GM12874 (cell line): ENCODE measurements at regions not wholly inside any gene's neighbourhood (a gene's known extent, or its start where the extent isn't known, plus 50 kb on each side); places are given as distances from the start of the nearest gene placed in this dataset.

Source experiments
- TF ChIP-seq, protein P1 (sequence below): IDR thresholded peaks from 2 replicates; pipeline ENCODE4 v1.5.1; 2011; ENCODE audit warnings: low read depth, mild to moderate bottlenecking, control low read depth, low read length, moderate library complexity; ENCODE audit not compliant: insufficient read depth

GRCh38 chr1:96002201-96002600 is 719.4 kb upstream of the PTBP2 start:
- TF ChIP-seq, protein P1, sequence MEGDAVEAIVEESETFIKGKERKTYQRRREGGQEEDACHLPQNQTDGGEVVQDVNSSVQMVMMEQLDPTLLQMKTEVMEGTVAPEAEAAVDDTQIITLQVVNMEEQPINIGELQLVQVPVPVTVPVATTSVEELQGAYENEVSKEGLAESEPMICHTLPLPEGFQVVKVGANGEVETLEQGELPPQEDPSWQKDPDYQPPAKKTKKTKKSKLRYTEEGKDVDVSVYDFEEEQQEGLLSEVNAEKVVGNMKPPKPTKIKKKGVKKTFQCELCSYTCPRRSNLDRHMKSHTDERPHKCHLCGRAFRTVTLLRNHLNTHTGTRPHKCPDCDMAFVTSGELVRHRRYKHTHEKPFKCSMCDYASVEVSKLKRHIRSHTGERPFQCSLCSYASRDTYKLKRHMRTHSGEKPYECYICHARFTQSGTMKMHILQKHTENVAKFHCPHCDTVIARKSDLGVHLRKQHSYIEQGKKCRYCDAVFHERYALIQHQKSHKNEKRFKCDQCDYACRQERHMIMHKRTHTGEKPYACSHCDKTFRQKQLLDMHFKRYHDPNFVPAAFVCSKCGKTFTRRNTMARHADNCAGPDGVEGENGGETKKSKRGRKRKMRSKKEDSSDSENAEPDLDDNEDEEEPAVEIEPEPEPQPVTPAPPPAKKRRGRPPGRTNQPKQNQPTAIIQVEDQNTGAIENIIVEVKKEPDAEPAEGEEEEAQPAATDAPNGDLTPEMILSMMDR, result no peak

- TF ChIP-seq, protein P1, result no peak
Measured at GRCh38 chr1:96002969-96003964, 718.3 kb upstream of the PTBP2 start.

DNA sequence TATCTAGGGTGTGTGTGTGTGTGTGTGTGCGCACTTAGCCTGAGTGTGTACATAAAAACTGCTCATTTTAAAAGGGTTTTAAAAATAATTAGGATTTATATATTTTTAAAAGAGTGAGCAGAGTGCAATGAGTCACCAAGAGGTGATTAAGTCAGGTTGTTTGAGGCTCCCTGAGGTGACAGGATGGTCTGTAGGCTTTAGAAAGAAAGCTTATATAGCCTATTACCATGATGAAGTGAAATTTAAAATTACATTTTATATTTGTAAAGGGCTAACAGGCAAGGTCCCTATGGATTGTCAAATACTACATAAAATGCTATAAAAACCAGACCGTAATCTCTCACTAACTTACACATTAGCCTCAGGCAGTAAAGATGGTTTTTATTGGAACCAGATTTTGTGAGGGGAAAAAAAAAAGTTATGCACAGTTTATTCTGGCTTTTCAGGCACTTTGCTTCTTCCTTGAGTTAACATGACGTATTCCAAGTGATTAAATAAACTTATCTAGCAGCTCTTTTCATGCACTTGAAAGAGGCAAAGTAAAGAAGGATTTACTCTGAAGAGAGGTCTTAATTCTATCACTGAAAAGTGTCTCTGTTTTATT is 711.7 kb upstream of the PTBP2 start:
- TF ChIP-seq, protein P1, result no peak

DNA sequence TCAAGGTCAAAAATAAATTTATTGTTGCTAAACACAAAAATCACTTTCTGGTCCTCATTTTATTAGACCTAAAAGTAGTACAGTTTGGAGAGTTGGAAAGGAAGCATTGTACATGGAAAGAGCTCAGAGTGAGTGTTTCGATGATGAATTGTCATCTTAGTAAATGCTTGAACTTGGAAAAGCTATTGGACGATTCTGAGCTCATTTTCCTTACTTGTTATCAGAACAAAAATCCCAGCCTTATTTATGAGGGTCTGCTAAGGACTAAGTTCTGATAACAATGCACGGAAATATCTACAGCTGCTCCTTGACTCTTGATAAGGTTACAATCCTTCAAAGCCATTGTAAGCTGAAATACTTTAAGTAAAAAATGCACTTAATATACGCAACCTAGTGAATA is 710.0 kb upstream of the PTBP2 start:
- TF ChIP-seq, protein P1, result no peak

- TF ChIP-seq, protein P1, result no peak
Measured at GRCh38 chr1:96016219-96016618, 705.4 kb upstream of the PTBP2 start.

GRCh38 chr1:96020378-96020777 is 701.2 kb upstream of the PTBP2 start:
- TF ChIP-seq, protein P1, result no peak

- TF ChIP-seq, protein P1, result no peak
Measured at GRCh38 chr1:96025062-96025461, 696.5 kb upstream of the PTBP2 start.
